ENCODE measurements at regions not wholly inside any gene's neighbourhood (a gene's known extent, or its start where the extent isn't known, plus 50 kb on each side); places are given as distances from the start of the nearest gene placed in this dataset.
"Not testable (repeated sequence)": the region's sequence is repeated elsewhere in the genome, so short reads cannot be mapped to it uniquely, and the experiment has no call there.

DNA sequence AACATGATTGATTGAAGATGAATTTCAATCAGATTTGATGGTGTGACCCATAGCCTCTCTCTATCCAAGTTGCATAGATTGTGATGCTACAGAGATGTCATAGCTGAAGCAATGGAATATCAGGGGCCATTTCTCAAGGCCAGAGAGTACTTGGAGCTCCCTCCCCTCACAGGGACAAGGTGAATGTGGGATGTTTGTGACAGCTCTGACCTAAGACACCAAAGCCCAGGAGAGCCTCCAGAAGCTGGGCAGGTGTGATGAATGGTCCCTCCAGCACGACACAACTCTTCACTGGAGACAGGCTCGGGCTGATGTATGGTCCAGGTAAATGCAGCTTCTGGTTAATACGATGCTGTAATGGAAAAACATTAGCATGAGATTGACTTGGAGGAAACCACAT is 101.0 kb upstream of the ZC3H12A start:
- Histone ChIP-seq H3K27me3 (ENCODE audit: insufficient read depth, low read depth, severe bottlenecking) (peaks cover 9% of the 10 kb centered on the region), H3K36me3 (no peaks in the 10 kb centered on the region), H3K9me3 (ENCODE audit: severe bottlenecking) (no peaks in the 10 kb centered on the region), H3K27ac (no peak overlapping the region), H3K4me3 (ENCODE audit: low read depth, low read length) (no peak overlapping the region)
- TF ChIP-seq, protein P1, sequence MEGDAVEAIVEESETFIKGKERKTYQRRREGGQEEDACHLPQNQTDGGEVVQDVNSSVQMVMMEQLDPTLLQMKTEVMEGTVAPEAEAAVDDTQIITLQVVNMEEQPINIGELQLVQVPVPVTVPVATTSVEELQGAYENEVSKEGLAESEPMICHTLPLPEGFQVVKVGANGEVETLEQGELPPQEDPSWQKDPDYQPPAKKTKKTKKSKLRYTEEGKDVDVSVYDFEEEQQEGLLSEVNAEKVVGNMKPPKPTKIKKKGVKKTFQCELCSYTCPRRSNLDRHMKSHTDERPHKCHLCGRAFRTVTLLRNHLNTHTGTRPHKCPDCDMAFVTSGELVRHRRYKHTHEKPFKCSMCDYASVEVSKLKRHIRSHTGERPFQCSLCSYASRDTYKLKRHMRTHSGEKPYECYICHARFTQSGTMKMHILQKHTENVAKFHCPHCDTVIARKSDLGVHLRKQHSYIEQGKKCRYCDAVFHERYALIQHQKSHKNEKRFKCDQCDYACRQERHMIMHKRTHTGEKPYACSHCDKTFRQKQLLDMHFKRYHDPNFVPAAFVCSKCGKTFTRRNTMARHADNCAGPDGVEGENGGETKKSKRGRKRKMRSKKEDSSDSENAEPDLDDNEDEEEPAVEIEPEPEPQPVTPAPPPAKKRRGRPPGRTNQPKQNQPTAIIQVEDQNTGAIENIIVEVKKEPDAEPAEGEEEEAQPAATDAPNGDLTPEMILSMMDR (IDR thresholded peaks at IDR 0.05; ENCODE audit: low read depth, low read length): no peak
- no peak for DNase-seq

DNA sequence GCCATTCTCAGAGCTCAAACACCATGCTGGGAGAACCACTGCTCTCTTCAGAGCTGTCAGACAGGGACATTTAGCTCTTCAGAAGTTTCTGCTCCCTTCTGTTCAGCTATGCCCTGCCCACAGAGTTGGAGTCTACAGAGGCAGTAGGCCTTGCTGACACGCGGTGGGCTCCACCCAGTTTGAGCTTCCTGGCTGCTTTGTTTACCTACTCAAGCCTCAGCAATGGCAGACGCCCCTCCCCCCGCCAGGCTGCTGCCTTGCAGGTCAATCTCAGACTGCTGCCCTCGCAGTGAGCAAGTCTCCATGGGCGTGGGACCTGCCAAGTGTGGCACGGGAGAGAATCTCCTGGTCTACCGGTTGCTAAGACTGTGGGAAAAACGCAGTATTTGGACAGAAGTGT is 93.8 kb upstream of the ZC3H12A start:
- H3K27ac ChIP-seq; H3K36me3 ChIP-seq; DNase-seq; H3K9me3 ChIP-seq (ENCODE audit: severe bottlenecking); H3K27me3 ChIP-seq (ENCODE audit: insufficient read depth, low read depth, severe bottlenecking); H3K4me3 ChIP-seq (ENCODE audit: low read depth, low read length): not testable (repeated sequence)

DNA sequence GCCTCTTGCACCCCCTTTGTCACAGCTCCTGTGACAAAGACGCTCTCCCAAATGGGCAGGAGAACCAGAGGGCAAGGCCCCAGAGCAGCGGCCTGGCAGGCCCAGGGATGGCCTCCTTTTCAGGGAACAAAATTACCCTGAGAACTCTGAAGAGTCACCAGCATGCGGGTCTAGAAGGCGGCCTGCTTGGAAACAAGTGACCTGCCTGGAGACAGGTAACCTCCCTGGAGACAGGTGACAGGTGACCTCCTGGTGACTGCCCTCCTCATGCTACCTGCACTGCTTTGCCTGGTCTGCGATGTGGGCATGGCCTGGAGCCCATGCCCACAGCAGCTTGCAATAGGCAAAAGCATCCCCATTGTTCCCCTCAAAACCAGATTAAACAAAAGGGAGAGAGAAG is 86.5 kb upstream of the ZC3H12A start:
- Histone ChIP-seq H3K9me3 (ENCODE audit: severe bottlenecking) (no peaks in the 10 kb centered on the region), H3K27me3 (ENCODE audit: insufficient read depth, low read depth, severe bottlenecking) (no peaks in the 10 kb centered on the region), H3K27ac (no peak overlapping the region), H3K36me3 (no peaks in the 10 kb centered on the region), H3K4me3 (ENCODE audit: low read depth, low read length) (no peak overlapping the region)
- DNase-seq: no peak
- TF ChIP-seq, protein P1 (IDR thresholded peaks at IDR 0.05; ENCODE audit: low read depth, low read length): no peak

DNA sequence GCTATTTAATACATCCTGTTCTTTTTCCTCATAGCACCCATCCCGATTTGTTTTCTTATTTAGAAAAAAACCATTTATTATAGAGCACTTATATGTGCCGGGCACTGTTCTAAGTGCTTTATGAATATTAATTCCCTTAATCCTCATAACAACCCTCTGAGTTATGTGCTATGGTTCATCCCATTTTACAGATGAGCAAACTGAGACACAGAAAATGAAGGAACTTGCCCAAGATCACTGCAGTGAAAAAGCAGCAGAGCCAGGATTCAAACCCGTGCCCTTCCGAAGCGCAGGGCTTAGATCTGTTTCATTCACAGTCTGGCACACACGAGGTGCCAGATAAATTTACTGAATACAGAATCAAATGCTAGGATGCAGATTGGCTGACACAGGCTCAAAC is 85.1 kb upstream of the ZC3H12A start:
- no peaks in the 10 kb centered on the region for H3K9me3 ChIP-seq (ENCODE audit: severe bottlenecking)
- H3K27ac ChIP-seq: no peak overlapping the region
- H3K4me3 ChIP-seq (ENCODE audit: low read depth, low read length): no peak overlapping the region
- TF ChIP-seq, protein P1 (IDR thresholded peaks at IDR 0.05; ENCODE audit: low read depth, low read length): no peak
- no peaks in the 10 kb centered on the region for H3K27me3 ChIP-seq (ENCODE audit: insufficient read depth, low read depth, severe bottlenecking)
- no peaks in the 10 kb centered on the region for H3K36me3 ChIP-seq
- DNase-seq: no peak

DNA sequence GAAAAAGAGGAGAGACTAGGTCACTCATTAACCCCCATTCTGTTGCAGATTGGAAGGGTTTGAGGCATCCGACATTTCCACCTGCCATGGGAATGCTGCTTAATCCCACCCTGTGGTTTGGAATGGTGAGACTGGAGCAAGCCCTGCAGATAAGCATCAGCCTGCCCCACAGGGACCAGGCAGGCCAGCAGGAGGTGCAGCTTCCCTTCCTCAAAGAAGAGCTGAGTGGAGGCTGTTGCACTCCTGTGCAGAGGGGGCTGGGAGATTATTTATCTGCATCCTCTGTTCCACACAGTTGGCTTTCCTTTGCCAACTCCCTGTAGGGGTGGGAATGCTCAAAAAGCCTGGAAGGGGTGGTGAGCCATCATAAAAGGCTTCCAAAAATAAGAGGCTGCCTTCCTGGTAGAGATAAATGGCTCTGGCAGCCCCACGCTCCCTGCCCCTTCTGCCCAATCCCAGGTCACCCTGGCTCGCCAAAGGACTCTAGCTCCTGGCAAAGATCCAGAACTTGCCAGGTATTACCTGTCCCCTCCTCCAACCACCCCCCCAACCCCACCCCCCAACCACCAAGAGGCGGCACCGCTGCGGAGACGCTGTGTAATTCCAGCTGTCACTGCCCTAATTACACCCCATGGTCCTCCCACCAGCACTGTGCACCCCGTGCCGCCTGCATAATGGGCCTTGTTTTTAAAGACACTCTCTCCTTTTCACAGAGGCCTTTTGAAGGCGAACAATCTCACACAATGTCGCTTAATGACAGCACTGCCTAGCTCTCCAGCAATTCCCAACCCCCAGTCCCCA is 83.0 kb upstream of the ZC3H12A start:
- TF ChIP-seq, protein P1 (IDR thresholded peaks at IDR 0.05; ENCODE audit: low read depth, low read length): peak; percentile 88
- DNase-seq: peak; percentile 69
- H3K9me3 ChIP-seq (ENCODE audit: severe bottlenecking): no peaks in the 10 kb centered on the region
- H3K27ac ChIP-seq: no peak overlapping the region
- no peak overlapping the region for H3K4me3 ChIP-seq (ENCODE audit: low read depth, low read length)
- H3K27me3 ChIP-seq (ENCODE audit: insufficient read depth, low read depth, severe bottlenecking): no peaks in the 10 kb centered on the region
- no peaks in the 10 kb centered on the region for H3K36me3 ChIP-seq

DNA sequence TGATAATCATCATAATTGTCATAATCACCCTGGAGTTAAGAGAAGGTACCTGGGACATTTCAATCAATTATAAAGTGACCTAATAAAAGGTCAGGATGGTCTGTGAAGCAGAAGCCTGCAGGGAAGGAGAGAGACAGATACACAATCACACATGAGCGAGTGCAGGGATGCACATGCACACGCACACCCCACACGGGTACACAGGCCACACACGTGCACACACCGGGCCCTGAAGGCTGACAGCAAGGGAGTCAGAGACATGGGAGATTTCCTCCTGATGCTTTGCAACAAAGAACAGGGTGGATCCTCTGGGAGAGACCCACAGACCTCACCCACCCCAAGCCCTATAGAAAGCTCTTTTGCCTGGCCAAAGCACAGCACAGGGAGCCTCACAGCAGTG is 82.3 kb upstream of the ZC3H12A start:
- Histone ChIP-seq H3K9me3 (ENCODE audit: severe bottlenecking) (no peaks in the 10 kb centered on the region), H3K36me3 (no peaks in the 10 kb centered on the region), H3K27ac (no peak overlapping the region), H3K4me3 (ENCODE audit: low read depth, low read length) (no peak overlapping the region), H3K27me3 (ENCODE audit: insufficient read depth, low read depth, severe bottlenecking) (no peaks in the 10 kb centered on the region)
- no peak for DNase-seq
- TF ChIP-seq, protein P1 (IDR thresholded peaks at IDR 0.05; ENCODE audit: low read depth, low read length): no peak

Measured in WERI-Rb-1 (cell line).